ENCODE measurements at regions not wholly inside any gene's neighbourhood (a gene's known extent, or its start where the extent isn't known, plus 50 kb on each side); places are given as distances from the start of the nearest gene placed in this dataset.
A peak's percentile ranks its signal among the peaks of the same experiment; 100 is the strongest.
"Not testable (repeated sequence)": the region's sequence is repeated elsewhere in the genome, so short reads cannot be mapped to it uniquely, and the experiment has no call there.

DNA sequence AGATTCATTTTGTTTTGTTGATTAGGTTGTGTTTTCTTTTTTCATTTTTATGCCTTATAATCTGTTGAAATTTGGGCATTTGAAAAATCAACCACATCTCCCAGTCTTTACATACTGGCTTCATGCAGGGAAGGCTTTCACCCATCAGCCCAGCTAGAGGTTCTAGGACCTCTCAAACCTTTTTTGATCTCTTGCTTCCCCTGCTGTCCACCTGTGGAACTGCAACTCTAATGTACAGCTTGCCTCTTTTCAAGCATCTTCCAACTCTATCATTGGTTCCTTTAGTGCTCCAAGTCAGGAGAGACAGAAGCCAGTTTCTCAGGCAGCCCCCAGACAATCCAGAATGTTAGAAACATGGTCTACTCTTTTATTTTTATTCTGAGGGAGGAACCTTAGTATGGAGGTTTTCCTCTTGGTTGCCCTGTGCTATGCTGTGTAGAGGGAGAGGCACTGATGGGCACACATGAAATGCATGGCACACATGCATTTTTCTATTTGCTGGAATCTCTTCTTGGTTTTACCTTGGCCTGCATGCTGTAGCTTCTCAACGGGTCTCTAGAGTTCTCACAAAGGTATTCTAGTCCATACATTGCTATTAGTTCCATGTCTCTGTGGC lies 107.2 kb upstream of the L3MBTL4 start:
- Histone ChIP-seq H3K27ac (no peak overlapping the region), H4K20me1 (ENCODE audit: insufficient read depth) (no peaks in the 10 kb centered on the region), H3K4me3 (IDR thresholded peaks at IDR 0.05; ENCODE audit: insufficient read depth, low read depth, low read length) (no peak overlapping the region), H3K4me2 (no peak overlapping the region), H3K79me2 (ENCODE audit: insufficient read depth, low read depth) (no peaks in the 10 kb centered on the region), H2AFZ (ENCODE audit: low read depth) (no peak overlapping the region), H3K36me3 (ENCODE audit: insufficient read depth) (no peaks in the 10 kb centered on the region), H3K4me1 (ENCODE audit: low read depth, poor library complexity, severe bottlenecking) (no peaks in the 10 kb centered on the region), H3K27me3 (ENCODE audit: insufficient read depth, low read depth) (no peaks in the 10 kb centered on the region), H3K9ac (no peak overlapping the region)
- TF ChIP-seq, protein P1, sequence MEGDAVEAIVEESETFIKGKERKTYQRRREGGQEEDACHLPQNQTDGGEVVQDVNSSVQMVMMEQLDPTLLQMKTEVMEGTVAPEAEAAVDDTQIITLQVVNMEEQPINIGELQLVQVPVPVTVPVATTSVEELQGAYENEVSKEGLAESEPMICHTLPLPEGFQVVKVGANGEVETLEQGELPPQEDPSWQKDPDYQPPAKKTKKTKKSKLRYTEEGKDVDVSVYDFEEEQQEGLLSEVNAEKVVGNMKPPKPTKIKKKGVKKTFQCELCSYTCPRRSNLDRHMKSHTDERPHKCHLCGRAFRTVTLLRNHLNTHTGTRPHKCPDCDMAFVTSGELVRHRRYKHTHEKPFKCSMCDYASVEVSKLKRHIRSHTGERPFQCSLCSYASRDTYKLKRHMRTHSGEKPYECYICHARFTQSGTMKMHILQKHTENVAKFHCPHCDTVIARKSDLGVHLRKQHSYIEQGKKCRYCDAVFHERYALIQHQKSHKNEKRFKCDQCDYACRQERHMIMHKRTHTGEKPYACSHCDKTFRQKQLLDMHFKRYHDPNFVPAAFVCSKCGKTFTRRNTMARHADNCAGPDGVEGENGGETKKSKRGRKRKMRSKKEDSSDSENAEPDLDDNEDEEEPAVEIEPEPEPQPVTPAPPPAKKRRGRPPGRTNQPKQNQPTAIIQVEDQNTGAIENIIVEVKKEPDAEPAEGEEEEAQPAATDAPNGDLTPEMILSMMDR (conservative IDR thresholded peaks at IDR 0.05; ENCODE audit: low read depth, low read length), result peak; percentile 95

DNA sequence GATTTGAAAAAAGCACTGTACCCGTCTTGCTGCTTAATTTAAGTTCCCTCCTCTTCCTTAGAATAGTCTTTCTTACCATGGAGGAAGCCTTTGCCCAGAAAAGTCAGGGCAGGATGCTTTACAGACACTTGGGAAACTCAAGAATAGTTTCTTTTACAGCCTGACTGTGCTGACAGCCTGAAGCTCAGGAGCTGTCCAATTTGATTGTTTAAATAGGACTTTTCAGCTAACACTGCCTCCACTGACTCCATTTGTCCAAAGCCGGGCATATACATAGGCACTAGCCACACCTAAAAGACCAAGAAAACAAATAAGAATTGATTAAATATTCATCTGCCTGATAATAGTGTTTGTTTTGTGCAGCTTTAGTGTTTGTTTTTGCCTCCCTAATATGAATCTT lies 110.9 kb upstream of the L3MBTL4 start:
- Histone ChIP-seq H3K36me3 (ENCODE audit: insufficient read depth) (no peaks in the 10 kb centered on the region), H3K79me2 (ENCODE audit: insufficient read depth, low read depth) (no peaks in the 10 kb centered on the region), H3K27ac (no peak overlapping the region), H4K20me1 (ENCODE audit: insufficient read depth) (no peaks in the 10 kb centered on the region), H3K9ac (no peak overlapping the region), H3K27me3 (ENCODE audit: insufficient read depth, low read depth) (no peaks in the 10 kb centered on the region), H3K4me1 (ENCODE audit: low read depth, poor library complexity, severe bottlenecking) (no peaks in the 10 kb centered on the region), H3K4me2 (no peak overlapping the region), H2AFZ (ENCODE audit: low read depth) (no peak overlapping the region), H3K4me3 (IDR thresholded peaks at IDR 0.05; ENCODE audit: insufficient read depth, low read depth, low read length) (no peak overlapping the region)
- TF ChIP-seq, protein P1 (conservative IDR thresholded peaks at IDR 0.05; ENCODE audit: low read depth, low read length), result no peak

GRCh38 chr18:6537475-6537874 lies 122.8 kb upstream of the L3MBTL4 start:
- H2AFZ ChIP-seq (ENCODE audit: low read depth), result no peak overlapping the region
- no peaks in the 10 kb centered on the region for H3K79me2 ChIP-seq (ENCODE audit: insufficient read depth, low read depth)
- H3K4me1 ChIP-seq (ENCODE audit: low read depth, poor library complexity, severe bottlenecking), result peaks cover 9% of the 10 kb centered on the region
- TF ChIP-seq, protein P1 (conservative IDR thresholded peaks at IDR 0.05; ENCODE audit: low read depth, low read length), result no peak
- no peak overlapping the region for H3K4me3 ChIP-seq (IDR thresholded peaks at IDR 0.05; ENCODE audit: insufficient read depth, low read depth, low read length)
- H4K20me1 ChIP-seq (ENCODE audit: insufficient read depth), result no peaks in the 10 kb centered on the region
- no peaks in the 10 kb centered on the region for H3K27me3 ChIP-seq (ENCODE audit: insufficient read depth, low read depth)
- no peaks in the 10 kb centered on the region for H3K36me3 ChIP-seq (ENCODE audit: insufficient read depth)
- peak overlapping the region; percentile 27 for H3K4me2 ChIP-seq
- H3K9ac ChIP-seq, result no peak overlapping the region
- no peak overlapping the region for H3K27ac ChIP-seq

DNA sequence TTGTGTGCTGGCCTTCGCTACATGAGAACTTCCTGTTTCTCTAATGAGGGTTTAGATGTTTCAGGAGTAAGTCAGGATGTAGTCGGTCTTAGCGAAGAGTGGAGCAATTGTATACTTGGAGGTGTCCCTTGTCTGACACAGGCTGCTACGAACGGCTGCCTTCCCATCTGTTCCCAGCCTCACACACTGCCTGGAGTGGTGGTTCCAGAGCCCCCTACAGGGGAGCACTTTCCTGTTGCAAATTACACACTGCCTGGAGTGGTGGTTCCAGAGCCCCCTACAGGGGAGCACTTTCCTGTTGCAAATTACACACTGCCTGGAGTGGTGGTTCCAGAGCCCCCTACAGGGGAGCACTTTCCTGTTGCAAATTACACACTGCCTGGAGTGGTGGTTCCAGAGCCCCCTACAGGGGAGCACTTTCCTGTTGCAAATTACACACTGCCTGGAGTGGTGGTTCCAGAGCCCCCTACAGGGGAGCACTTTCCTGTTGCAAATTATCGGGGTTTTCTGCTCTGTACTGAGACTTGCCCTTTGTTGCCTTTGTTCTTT lies 126.5 kb upstream of the L3MBTL4 start:
- H3K36me3 ChIP-seq (ENCODE audit: insufficient read depth); H3K9ac ChIP-seq; H3K4me3 ChIP-seq (IDR thresholded peaks at IDR 0.05; ENCODE audit: insufficient read depth, low read depth, low read length); H3K27me3 ChIP-seq (ENCODE audit: insufficient read depth, low read depth); H2AFZ ChIP-seq (ENCODE audit: low read depth); H3K79me2 ChIP-seq (ENCODE audit: insufficient read depth, low read depth); H3K27ac ChIP-seq; H4K20me1 ChIP-seq (ENCODE audit: insufficient read depth); H3K4me1 ChIP-seq (ENCODE audit: low read depth, poor library complexity, severe bottlenecking); H3K4me2 ChIP-seq: not testable (repeated sequence)
- TF ChIP-seq, protein P1 (conservative IDR thresholded peaks at IDR 0.05; ENCODE audit: low read depth, low read length), result peak; percentile 46

Data from KMS-11 (cell line).